Keratinocyte (primary cell): ENCODE measurements at regions not wholly inside any gene's neighbourhood (a gene's known extent, or its start where the extent isn't known, plus 50 kb on each side); places are given as distances from the start of the nearest gene placed in this dataset.
"Not testable (repeated sequence)": the region's sequence is repeated elsewhere in the genome, so short reads cannot be mapped to it uniquely, and the experiment has no call there.

ENCODE experiments used
- DNase-seq: peaks from one replicate; pipeline ENCODE4 v3.0.0-alpha.2; 2011; ENCODE audit warnings: low read depth, missing footprints, low spot score
- FAIRE-seq: peaks from 2 replicates; lab custom pipeline; 2011; peaks lifted over from hg19 to GRCh38; lab: Jason Lieb, UNC
- H2AFZ ChIP-seq: 2 replicates; pipeline ENCODE4 v1.6.0; 2012; ENCODE audit warnings: low read length, control low read depth, inconsistent platforms; ENCODE audit not compliant: control insufficient read depth
- H3K27ac ChIP-seq: 2 replicates; pipeline ENCODE4 v1.5.1; 2011; ENCODE audit warnings: low read length; ENCODE audit not compliant: control insufficient read depth, insufficient read depth
- H3K27me3 ChIP-seq: 3 replicates; pipeline ENCODE4 v1.6.0; 2011; ENCODE audit warnings: low read length; ENCODE audit not compliant: control insufficient read depth, insufficient read depth; ENCODE audit errors: extremely low read depth
- H3K36me3 ChIP-seq, 2 experiments: 2 replicates in 1 of 2; 3 replicates in 1 of 2; pipeline ENCODE4 v1.5.1; 2011; ENCODE audit warnings: low read length in 2 of 2, mild to moderate bottlenecking in 1 of 2; ENCODE audit not compliant: control insufficient read depth in 2 of 2, insufficient read depth in 2 of 2; ENCODE audit errors: extremely low read depth in 1 of 2
- H3K4me1 ChIP-seq: 3 replicates; pipeline ENCODE4 v1.5.1; 2011; ENCODE audit warnings: low read length; ENCODE audit not compliant: control insufficient read depth, insufficient read depth; ENCODE audit errors: extremely low read depth
- H3K4me2 ChIP-seq: 3 replicates; pipeline ENCODE4 v1.6.0; 2011; ENCODE audit warnings: low read depth, low read length; ENCODE audit not compliant: control insufficient read depth, insufficient read depth; ENCODE audit errors: extremely low read depth
- H3K4me3 ChIP-seq, 3 experiments: fragments of 200-600 bp in 1 of 3; sonication (generic) in 1 of 3; 2 replicates in 2 of 3; 3 replicates in 1 of 3; pipeline ENCODE4 v1.5.1; 2011 to 2016; ENCODE audit warnings: low read length in 3 of 3, mild to moderate bottlenecking in 3 of 3, control low read depth in 2 of 3, inconsistent platforms in 1 of 3, low read depth in 1 of 3, mixed read lengths in 1 of 3, mixed run types in 1 of 3, moderate library complexity in 1 of 3; ENCODE audit not compliant: control insufficient read depth in 2 of 3, insufficient read depth in 2 of 3; ENCODE audit errors: extremely low read depth in 1 of 3
- H3K79me2 ChIP-seq: 2 replicates; pipeline ENCODE4 v1.6.0; 2012; ENCODE audit warnings: low read length; ENCODE audit not compliant: control insufficient read depth, insufficient read depth
- H3K9ac ChIP-seq: 3 replicates; pipeline ENCODE4 v1.6.0; 2011; ENCODE audit warnings: low read length; ENCODE audit not compliant: control insufficient read depth, insufficient read depth; ENCODE audit errors: extremely low read depth
- H3K9me1 ChIP-seq: 3 replicates; pipeline ENCODE4 v1.6.0; 2011; ENCODE audit warnings: low read length; ENCODE audit not compliant: control insufficient read depth, insufficient read depth; ENCODE audit errors: extremely low read depth
- H3K9me3 ChIP-seq: 2 replicates; pipeline ENCODE4 v1.5.1; 2012; ENCODE audit warnings: low read depth, low read length; ENCODE audit not compliant: control insufficient read depth
- H4K20me1 ChIP-seq: 3 replicates; pipeline ENCODE4 v1.6.0; 2011; ENCODE audit warnings: low read length; ENCODE audit not compliant: control insufficient read depth, insufficient read depth; ENCODE audit errors: extremely low read depth
- EZH2 ChIP-seq: IDR thresholded peaks from one replicate; pipeline ENCODE4 v1.6.1; 2012; ENCODE audit warnings: inconsistent platforms, mild to moderate bottlenecking, low read length, moderate library complexity
- dilution Hi-C: fragments of 300-500 bp; cut with MboI; formaldehyde crosslinking; loops from one replicate; pipeline ENCODE4 v1.7.0; 2020; ENCODE audit warnings: low sequenced_read_pairs; ENCODE audit not compliant: extremely low pct_ligation_motif_present
- TF ChIP-seq, protein P1 (sequence below), 3 experiments: IDR thresholded peaks in 1 of 3; conservative IDR thresholded peaks in 1 of 3; optimal IDR thresholded peaks in 1 of 3; 2 replicates in 2 of 3; 3 replicates in 1 of 3; pipeline versions ENCODE3 to v1.5.1; 2011; ENCODE audit warnings: low read length in 3 of 3, mild to moderate bottlenecking in 3 of 3, moderate library complexity in 2 of 3, control low read depth in 1 of 3, inconsistent platforms in 1 of 3; ENCODE audit not compliant: insufficient read depth in 2 of 3; ENCODE audit errors: extremely low read depth in 1 of 3

DNA sequence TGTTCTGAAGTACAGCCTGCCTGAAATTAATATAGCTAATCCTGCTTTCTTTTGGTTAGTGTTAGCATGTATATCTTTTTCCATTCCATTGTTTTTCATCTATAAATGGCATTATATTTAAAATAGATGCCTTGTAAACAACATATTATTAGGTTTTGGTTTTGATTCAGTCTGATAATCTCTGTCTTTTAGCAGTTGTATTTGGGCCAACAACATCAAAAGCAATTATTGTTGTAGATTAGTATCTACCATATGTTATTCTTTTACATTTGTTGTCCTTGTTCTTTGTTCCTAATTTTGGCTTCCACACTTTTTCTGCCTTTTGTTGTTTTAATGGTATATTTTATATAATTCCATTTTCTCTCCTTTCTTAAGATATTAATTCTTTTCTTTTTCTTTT lies 678.2 kb upstream of the PRMT6 start:
- Histone ChIP-seq H3K4me2 (no peak overlapping the region), H3K9me1 (no peaks in the 10 kb centered on the region), H3K27me3 (no peaks in the 10 kb centered on the region), H2AFZ (no peak overlapping the region), H3K36me3 (no peaks in the 10 kb centered on the region), H3K4me1 (no peaks in the 10 kb centered on the region), H3K9me3 (no peaks in the 10 kb centered on the region), H3K79me2 (no peaks in the 10 kb centered on the region), H3K9ac (no peak overlapping the region), H3K27ac (no peak overlapping the region), H3K4me3 (no peak overlapping the region), H4K20me1 (no peaks in the 10 kb centered on the region)
- dilution Hi-C loops = no loop called here
- FAIRE-seq (no peak), DNase-seq (no peak)
- TF ChIP-seq, protein P1, sequence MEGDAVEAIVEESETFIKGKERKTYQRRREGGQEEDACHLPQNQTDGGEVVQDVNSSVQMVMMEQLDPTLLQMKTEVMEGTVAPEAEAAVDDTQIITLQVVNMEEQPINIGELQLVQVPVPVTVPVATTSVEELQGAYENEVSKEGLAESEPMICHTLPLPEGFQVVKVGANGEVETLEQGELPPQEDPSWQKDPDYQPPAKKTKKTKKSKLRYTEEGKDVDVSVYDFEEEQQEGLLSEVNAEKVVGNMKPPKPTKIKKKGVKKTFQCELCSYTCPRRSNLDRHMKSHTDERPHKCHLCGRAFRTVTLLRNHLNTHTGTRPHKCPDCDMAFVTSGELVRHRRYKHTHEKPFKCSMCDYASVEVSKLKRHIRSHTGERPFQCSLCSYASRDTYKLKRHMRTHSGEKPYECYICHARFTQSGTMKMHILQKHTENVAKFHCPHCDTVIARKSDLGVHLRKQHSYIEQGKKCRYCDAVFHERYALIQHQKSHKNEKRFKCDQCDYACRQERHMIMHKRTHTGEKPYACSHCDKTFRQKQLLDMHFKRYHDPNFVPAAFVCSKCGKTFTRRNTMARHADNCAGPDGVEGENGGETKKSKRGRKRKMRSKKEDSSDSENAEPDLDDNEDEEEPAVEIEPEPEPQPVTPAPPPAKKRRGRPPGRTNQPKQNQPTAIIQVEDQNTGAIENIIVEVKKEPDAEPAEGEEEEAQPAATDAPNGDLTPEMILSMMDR (optimal IDR thresholded peaks at IDR 0.05 in 1 of 3, IDR thresholded peaks at IDR 0.05 in 1 of 3, conservative IDR thresholded peaks at IDR 0.05 in 1 of 3; ENCODE audit: extremely low read depth in 1 of 3, insufficient read depth in 2 of 3, low read length in 3 of 3) = no peak
- TF ChIP-seq EZH2 = no peak

GRCh38 chr1:106380772-106381171 lies 675.7 kb upstream of the PRMT6 start:
- FAIRE-seq (no peak), DNase-seq (no peak)
- Histone ChIP-seq H3K36me3 (no peaks in the 10 kb centered on the region), H2AFZ (no peak overlapping the region), H3K4me1 (no peaks in the 10 kb centered on the region), H3K4me2 (no peak overlapping the region), H3K27ac (no peak overlapping the region), H3K4me3 (no peak overlapping the region), H3K9ac (no peak overlapping the region), H4K20me1 (no peaks in the 10 kb centered on the region), H3K9me1 (no peaks in the 10 kb centered on the region), H3K27me3 (no peaks in the 10 kb centered on the region), H3K79me2 (no peaks in the 10 kb centered on the region), H3K9me3 (no peaks in the 10 kb centered on the region)
- TF ChIP-seq, protein P1 (optimal IDR thresholded peaks at IDR 0.05 in 1 of 3, IDR thresholded peaks at IDR 0.05 in 1 of 3, conservative IDR thresholded peaks at IDR 0.05 in 1 of 3; ENCODE audit: extremely low read depth in 1 of 3, insufficient read depth in 2 of 3, low read length in 3 of 3) = no peak
- no peak for TF ChIP-seq EZH2
- dilution Hi-C loops = no loop called here

DNA sequence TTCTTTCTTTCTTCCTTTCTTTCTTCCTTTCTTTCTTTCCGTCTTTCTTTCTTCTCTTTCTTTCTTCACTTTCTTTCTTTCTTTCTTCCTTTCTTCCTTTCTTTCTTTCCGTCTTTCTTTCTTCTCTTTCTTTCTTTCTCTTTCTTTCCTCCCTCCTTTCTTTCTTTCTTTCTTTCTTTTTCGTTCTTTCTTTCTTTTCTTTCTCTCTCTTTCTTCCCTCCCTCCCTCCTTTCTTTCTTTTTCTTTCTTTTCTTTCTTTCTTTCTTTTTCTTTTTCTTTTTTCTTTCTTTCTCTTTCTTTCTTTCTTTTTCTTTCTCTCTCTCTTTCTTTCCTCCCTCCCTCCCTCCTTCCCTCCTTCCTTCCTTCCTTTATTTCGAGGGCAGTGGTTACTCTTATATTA lies 667.3 kb upstream of the PRMT6 start:
- H3K9me1 ChIP-seq, DNase-seq, H3K27ac ChIP-seq, H3K9ac ChIP-seq, H3K4me1 ChIP-seq, H3K4me2 ChIP-seq, H3K4me3 ChIP-seq, H3K79me2 ChIP-seq, H3K9me3 ChIP-seq, H3K27me3 ChIP-seq, H4K20me1 ChIP-seq, dilution Hi-C loops, H2AFZ ChIP-seq, FAIRE-seq, H3K36me3 ChIP-seq: not testable (repeated sequence)
